ENCODE measurements at regions not wholly inside any gene's neighbourhood (a gene's known extent, or its start where the extent isn't known, plus 50 kb on each side); places are given as distances from the start of the nearest gene placed in this dataset.

GRCh38 chr2:126431136-126431535, 224.8 kb upstream of the GYPC start:
- no peak for TF ChIP-seq POLR2A (IDR thresholded peaks at IDR 0.05)
- TF ChIP-seq POLR2AphosphoS5 (IDR thresholded peaks at IDR 0.05; ENCODE audit: insufficient read depth in 1 of 2, low read depth in 1 of 2) = no peak
